Ramos (cell line): ENCODE measurements at regions not wholly inside any gene's neighbourhood (a gene's known extent, or its start where the extent isn't known, plus 50 kb on each side); places are given as distances from the start of the nearest gene placed in this dataset.

Experiments used
- in situ Hi-C: fragments of 300-500 bp; cut with MboI; formaldehyde crosslinking; loops from one replicate; pipeline ENCODE4 v1.14.3; 2022; ENCODE audit warnings: low sequenced_read_pairs; ENCODE audit not compliant: unreplicated experiment

- in situ Hi-C loops, result no loop called here
Observed at GRCh38 chr3:10758304-10759037, 57.6 kb upstream of the SLC6A11 start.

- in situ Hi-C loops, result no loop called here
Observed at GRCh38 chr3:10759495-10759894, 56.5 kb upstream of the SLC6A11 start.

- in situ Hi-C loops, result no loop called here
Observed at GRCh38 chr3:10760199-10760598, 55.8 kb upstream of the SLC6A11 start.

GRCh38 chr3:10761583-10761982 is 54.4 kb upstream of the SLC6A11 start:
- in situ Hi-C loops, result no loop called here

- in situ Hi-C loops, result no loop called here
Observed at GRCh38 chr3:10762116-10762515, 53.9 kb upstream of the SLC6A11 start.

- in situ Hi-C loops, result no loop called here
Observed at GRCh38 chr3:10762611-10763247, 53.3 kb upstream of the SLC6A11 start.

- in situ Hi-C loops, result no loop called here
Observed at GRCh38 chr3:10763248-10763620, 52.8 kb upstream of the SLC6A11 start.

- in situ Hi-C loops, result no loop called here
Observed at GRCh38 chr3:10763817-10764258, 52.2 kb upstream of the SLC6A11 start.

GRCh38 chr3:10764259-10765051 is 51.6 kb upstream of the SLC6A11 start:
- in situ Hi-C loops, result no loop called here

GRCh38 chr3:10766049-10766705 is 49.9 kb upstream of the SLC6A11 start:
- in situ Hi-C loops, result no loop called here
